C4-2B (cell line): ENCODE measurements at regions not wholly inside any gene's neighbourhood (a gene's known extent, or its start where the extent isn't known, plus 50 kb on each side); places are given as distances from the start of the nearest gene placed in this dataset.

Experiments used
- CTCF ChIP-seq: fragments of 450-650 bp; conservative IDR thresholded peaks from 2 replicates; pipeline ENCODE4 v1.5.1; 2017; ENCODE audit warnings: mild to moderate bottlenecking
- ZFX ChIP-seq: fragments of 450-650 bp; IDR thresholded peaks from 2 replicates; pipeline ENCODE4 v1.6.1; 2017

GRCh38 chr20:34185766-34186620, 55.2 kb upstream of the ASIP start:
- no peak for TF ChIP-seq CTCF
- no peak for TF ChIP-seq ZFX
